Ishikawa (cell line): ENCODE measurements at regions not wholly inside any gene's neighbourhood (a gene's known extent, or its start where the extent isn't known, plus 50 kb on each side); places are given as distances from the start of the nearest gene placed in this dataset.

Source experiments
- CEBPB ChIP-seq: IDR thresholded peaks from 2 replicates; pipeline ENCODE4 v1.6.1; 2012
- CREB1 ChIP-seq: IDR thresholded peaks from 2 replicates; pipeline ENCODE4 v1.6.1; 2012; ENCODE audit warnings: low read depth
- EGR1 ChIP-seq: IDR thresholded peaks from 2 replicates; pipeline ENCODE4 v1.6.1; 2012
- EP300 ChIP-seq: IDR thresholded peaks from 2 replicates; pipeline ENCODE4 v1.6.1; 2012; ENCODE audit warnings: borderline replicate concordance
- FOXM1 ChIP-seq: IDR thresholded peaks from 2 replicates; pipeline ENCODE4 v1.6.1; 2012; ENCODE audit warnings: low read depth, borderline replicate concordance
- NFIC ChIP-seq: IDR thresholded peaks from 2 replicates; pipeline ENCODE4 v1.6.1; 2012
- RAD21 ChIP-seq: IDR thresholded peaks from 2 replicates; pipeline ENCODE4 v1.6.1; 2012; ENCODE audit warnings: low read depth
- REST ChIP-seq: IDR thresholded peaks from 2 replicates; pipeline ENCODE4 v1.6.1; 2012; ENCODE audit warnings: low read depth, mild to moderate bottlenecking
- TAF1 ChIP-seq: IDR thresholded peaks from 2 replicates; pipeline ENCODE4 v1.6.1; 2012; ENCODE audit warnings: low read depth, mild to moderate bottlenecking
- TCF12 ChIP-seq: IDR thresholded peaks from 2 replicates; pipeline ENCODE4 v1.6.1; 2012; ENCODE audit warnings: low read depth
- TEAD4 ChIP-seq: IDR thresholded peaks from 2 replicates; pipeline ENCODE4 v1.6.1; 2012
- YY1 ChIP-seq: IDR thresholded peaks from 2 replicates; pipeline ENCODE4 v1.6.1; 2012; ENCODE audit warnings: low read depth
- ZBTB7A ChIP-seq: IDR thresholded peaks from 2 replicates; pipeline ENCODE4 v1.6.1; 2012; ENCODE audit warnings: low read depth
- TF ChIP-seq, protein P1 (sequence below): IDR thresholded peaks from 2 replicates; pipeline ENCODE4 v1.6.1; 2012
- TF ChIP-seq, protein P2 (sequence below): IDR thresholded peaks from 2 replicates; pipeline ENCODE4 v1.6.1; 2012

DNA sequence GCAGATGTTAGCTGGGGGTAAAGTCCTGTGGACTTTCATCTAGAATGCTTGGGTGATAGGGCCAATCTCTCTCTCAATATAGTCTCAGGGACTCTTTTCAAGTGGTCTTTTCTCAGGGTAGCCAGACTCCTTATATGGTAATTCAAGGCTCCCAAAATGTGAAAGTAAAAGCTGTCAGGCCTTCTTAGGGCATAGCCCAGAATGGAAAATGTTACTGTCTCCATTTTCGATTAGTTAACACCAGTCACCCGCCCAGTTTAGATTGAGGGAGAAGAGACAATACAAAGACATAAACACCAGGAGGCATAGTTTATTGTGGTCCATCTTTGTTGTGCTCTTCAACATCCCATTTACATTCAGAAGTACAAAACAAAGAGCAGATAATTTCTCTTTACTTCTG, 295.8 kb downstream of the EPHA7 start:
- TF ChIP-seq ZBTB7A (no peak), CEBPB (no peak), EP300 (no peak), NFIC (no peak), REST (no peak), CREB1 (no peak), TAF1 (no peak), FOXM1 (no peak), YY1 (no peak), RAD21 (no peak), EGR1 (no peak), TEAD4 (no peak), TCF12 (no peak)
- TF ChIP-seq, protein P1, sequence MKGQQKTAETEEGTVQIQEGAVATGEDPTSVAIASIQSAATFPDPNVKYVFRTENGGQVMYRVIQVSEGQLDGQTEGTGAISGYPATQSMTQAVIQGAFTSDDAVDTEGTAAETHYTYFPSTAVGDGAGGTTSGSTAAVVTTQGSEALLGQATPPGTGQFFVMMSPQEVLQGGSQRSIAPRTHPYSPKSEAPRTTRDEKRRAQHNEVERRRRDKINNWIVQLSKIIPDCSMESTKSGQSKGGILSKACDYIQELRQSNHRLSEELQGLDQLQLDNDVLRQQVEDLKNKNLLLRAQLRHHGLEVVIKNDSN: no peak
- TF ChIP-seq, protein P2, sequence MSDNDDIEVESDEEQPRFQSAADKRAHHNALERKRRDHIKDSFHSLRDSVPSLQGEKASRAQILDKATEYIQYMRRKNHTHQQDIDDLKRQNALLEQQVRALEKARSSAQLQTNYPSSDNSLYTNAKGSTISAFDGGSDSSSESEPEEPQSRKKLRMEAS: no peak

GRCh38 chr6:93120154-93120742, 299.1 kb downstream of the EPHA7 start:
- TF ChIP-seq REST (no peak), EP300 (no peak), TEAD4 (no peak), CEBPB (no peak), RAD21 (no peak), NFIC (no peak), TCF12 (no peak), TAF1 (no peak), EGR1 (no peak), YY1 (no peak), CREB1 (no peak), ZBTB7A (no peak), FOXM1 (no peak)
- TF ChIP-seq, protein P2: no peak
- TF ChIP-seq, protein P1: no peak

GRCh38 chr6:93105907-93106306, 313.5 kb downstream of the EPHA7 start:
- TF ChIP-seq FOXM1 (no peak), NFIC (no peak), EP300 (no peak), YY1 (no peak), ZBTB7A (no peak), RAD21 (no peak), CEBPB (no peak), EGR1 (no peak), TAF1 (no peak), REST (no peak), CREB1 (no peak), TCF12 (no peak), TEAD4 (no peak)
- TF ChIP-seq, protein P1: no peak
- TF ChIP-seq, protein P2: no peak

GRCh38 chr6:93105017-93105416, 314.3 kb downstream of the EPHA7 start:
- TF ChIP-seq TEAD4: no peak
- TF ChIP-seq TCF12: no peak
- no peak for TF ChIP-seq FOXM1
- TF ChIP-seq NFIC: no peak
- TF ChIP-seq, protein P2: no peak
- TF ChIP-seq EP300: no peak
- no peak for TF ChIP-seq YY1
- TF ChIP-seq ZBTB7A: no peak
